IPS-NIHi11 (cell line): ENCODE measurements at regions not wholly inside any gene's neighbourhood (a gene's known extent, or its start where the extent isn't known, plus 50 kb on each side); places are given as distances from the start of the nearest gene placed in this dataset.
"Not testable (repeated sequence)": the region's sequence is repeated elsewhere in the genome, so short reads cannot be mapped to it uniquely, and the experiment has no call there.

ENCODE experiments used
- DNase-seq: peaks from one replicate; pipeline ENCODE4 v3.0.0; 2012; ENCODE audit warnings: mixed read lengths, low spot score

GRCh38 chr7:84738583-84739150, 448.2 kb downstream of the SEMA3D start:
- DNase-seq, result no peak

- no peak for DNase-seq
Measured at GRCh38 chr7:84735677-84736076, 451.2 kb downstream of the SEMA3D start.

GRCh38 chr7:84735011-84735410, 451.8 kb downstream of the SEMA3D start:
- no peak for DNase-seq

GRCh38 chr7:84733976-84734375, 452.9 kb downstream of the SEMA3D start:
- DNase-seq, result not testable (repeated sequence)

GRCh38 chr7:84730864-84731263, 456.0 kb downstream of the SEMA3D start:
- not testable (repeated sequence) for DNase-seq

GRCh38 chr7:84729284-84729683, 457.6 kb downstream of the SEMA3D start:
- DNase-seq, result no peak

GRCh38 chr7:84722734-84723133, 464.1 kb downstream of the SEMA3D start:
- no peak for DNase-seq

- DNase-seq, result no peak
Measured at GRCh38 chr7:84722086-84722485, 464.8 kb downstream of the SEMA3D start.

- DNase-seq, result no peak
Measured at GRCh38 chr7:84720456-84721097, 466.3 kb downstream of the SEMA3D start.

- no peak for DNase-seq
Measured at GRCh38 chr7:84714765-84715164, 472.1 kb downstream of the SEMA3D start.

- DNase-seq, result no peak
Measured at GRCh38 chr7:84712374-84713121, 474.3 kb downstream of the SEMA3D start.

- DNase-seq, result not testable (repeated sequence)
Measured at GRCh38 chr7:84710538-84710937, 476.3 kb downstream of the SEMA3D start.

GRCh38 chr7:84705706-84706105, 481.1 kb downstream of the SEMA3D start:
- DNase-seq, result no peak

GRCh38 chr7:84705079-84705478, 481.8 kb downstream of the SEMA3D start:
- DNase-seq, result no peak

GRCh38 chr7:84704380-84704779, 482.5 kb downstream of the SEMA3D start:
- DNase-seq, result no peak

- peak; percentile 27 for DNase-seq
Measured at GRCh38 chr7:84701524-84702306, 485.1 kb downstream of the SEMA3D start.

- no peak for DNase-seq
Measured at GRCh38 chr7:84700563-84701370, 486.1 kb downstream of the SEMA3D start.

GRCh38 chr7:84697506-84697905, 489.4 kb downstream of the SEMA3D start:
- no peak for DNase-seq

GRCh38 chr7:84693483-84693882, 493.4 kb downstream of the SEMA3D start:
- no peak for DNase-seq

GRCh38 chr7:84688671-84689070, 494.1 kb upstream of the SEMA3A start:
- DNase-seq, result no peak

- no peak for DNase-seq
Measured at GRCh38 chr7:84686373-84686772, 491.8 kb upstream of the SEMA3A start.
